ENCODE measurements at regions not wholly inside any gene's neighbourhood (a gene's known extent, or its start where the extent isn't known, plus 50 kb on each side); places are given as distances from the start of the nearest gene placed in this dataset.

DNA sequence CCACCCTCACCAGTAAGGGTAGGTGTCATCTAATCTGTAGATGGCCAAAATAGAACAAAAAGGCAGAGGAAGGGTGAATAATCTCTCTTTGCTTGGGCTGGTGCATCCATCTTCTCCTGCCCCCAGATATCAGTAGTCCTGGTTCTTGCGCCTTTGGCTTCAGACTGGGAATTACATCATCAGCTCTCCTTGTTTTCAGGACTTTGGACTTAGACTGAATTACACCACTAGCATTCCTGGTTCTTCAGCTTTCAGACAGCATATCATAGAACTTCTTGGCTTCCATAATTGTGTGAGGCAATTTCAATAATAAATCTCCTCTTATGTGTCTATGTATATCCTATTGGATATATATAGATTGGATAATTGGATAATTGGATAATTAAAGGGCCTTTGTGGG, 403.0 kb upstream of the USP24 start:
- TF ChIP-seq, protein P1, sequence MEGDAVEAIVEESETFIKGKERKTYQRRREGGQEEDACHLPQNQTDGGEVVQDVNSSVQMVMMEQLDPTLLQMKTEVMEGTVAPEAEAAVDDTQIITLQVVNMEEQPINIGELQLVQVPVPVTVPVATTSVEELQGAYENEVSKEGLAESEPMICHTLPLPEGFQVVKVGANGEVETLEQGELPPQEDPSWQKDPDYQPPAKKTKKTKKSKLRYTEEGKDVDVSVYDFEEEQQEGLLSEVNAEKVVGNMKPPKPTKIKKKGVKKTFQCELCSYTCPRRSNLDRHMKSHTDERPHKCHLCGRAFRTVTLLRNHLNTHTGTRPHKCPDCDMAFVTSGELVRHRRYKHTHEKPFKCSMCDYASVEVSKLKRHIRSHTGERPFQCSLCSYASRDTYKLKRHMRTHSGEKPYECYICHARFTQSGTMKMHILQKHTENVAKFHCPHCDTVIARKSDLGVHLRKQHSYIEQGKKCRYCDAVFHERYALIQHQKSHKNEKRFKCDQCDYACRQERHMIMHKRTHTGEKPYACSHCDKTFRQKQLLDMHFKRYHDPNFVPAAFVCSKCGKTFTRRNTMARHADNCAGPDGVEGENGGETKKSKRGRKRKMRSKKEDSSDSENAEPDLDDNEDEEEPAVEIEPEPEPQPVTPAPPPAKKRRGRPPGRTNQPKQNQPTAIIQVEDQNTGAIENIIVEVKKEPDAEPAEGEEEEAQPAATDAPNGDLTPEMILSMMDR (IDR thresholded peaks at IDR 0.05; ENCODE audit: borderline replicate concordance, control extremely low read depth, extremely low read depth, insufficient read depth, missing control alignments): no peak
- DNase-seq (ENCODE audit: low spot score): no peak
- in situ Hi-C loops (cut with MboI; ENCODE audit: low sequenced_read_pairs, unreplicated experiment): no loop called here

DNA sequence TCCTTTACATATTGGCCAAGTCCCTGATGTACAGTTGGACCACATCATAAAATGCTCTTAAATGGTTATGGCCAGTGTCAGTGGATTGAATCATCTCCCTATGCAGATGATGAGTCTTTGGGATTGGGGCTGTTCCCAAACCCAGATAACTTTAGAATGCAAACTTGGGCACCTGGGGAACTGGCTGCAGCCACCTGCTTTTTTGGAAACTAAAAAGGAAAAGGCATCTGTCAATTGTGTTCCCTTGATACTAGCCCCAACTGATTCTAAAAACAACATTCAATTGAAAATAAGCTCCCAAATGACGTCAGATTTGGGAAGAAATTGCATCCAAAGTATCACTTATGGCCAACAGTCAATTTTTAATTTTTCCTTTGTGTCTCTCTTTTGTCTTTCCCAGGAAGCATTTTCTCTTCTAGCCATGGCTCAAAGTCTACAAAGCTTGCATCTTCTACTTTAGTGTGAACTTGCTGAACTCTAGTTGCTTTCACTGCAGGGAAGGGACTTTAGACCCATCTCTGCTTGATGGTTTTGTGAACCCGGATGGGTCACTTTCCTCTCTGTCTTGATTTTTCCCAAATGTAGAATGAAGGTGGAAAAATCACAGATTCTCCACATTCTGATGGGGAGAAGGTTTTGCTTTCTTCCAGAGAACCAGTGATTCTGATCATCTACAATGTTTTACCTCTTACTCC, 402.3 kb upstream of the USP24 start:
- in situ Hi-C loops (cut with MboI; ENCODE audit: low sequenced_read_pairs, unreplicated experiment): no loop called here
- TF ChIP-seq, protein P1 (IDR thresholded peaks at IDR 0.05; ENCODE audit: borderline replicate concordance, control extremely low read depth, extremely low read depth, insufficient read depth, missing control alignments): no peak
- DNase-seq (ENCODE audit: low spot score): no peak

GRCh38 chr1:55612988-55613387, 397.8 kb upstream of the USP24 start:
- in situ Hi-C loops (cut with MboI; ENCODE audit: low sequenced_read_pairs, unreplicated experiment): no loop called here
- no peak for DNase-seq (ENCODE audit: low spot score)
- TF ChIP-seq, protein P1 (IDR thresholded peaks at IDR 0.05; ENCODE audit: borderline replicate concordance, control extremely low read depth, extremely low read depth, insufficient read depth, missing control alignments): no peak

GRCh38 chr1:55611123-55611522, 396.0 kb upstream of the USP24 start:
- no peak for DNase-seq (ENCODE audit: low spot score)
- TF ChIP-seq, protein P1 (IDR thresholded peaks at IDR 0.05; ENCODE audit: borderline replicate concordance, control extremely low read depth, extremely low read depth, insufficient read depth, missing control alignments): no peak
- in situ Hi-C loops (cut with MboI; ENCODE audit: low sequenced_read_pairs, unreplicated experiment): no loop called here

DNA sequence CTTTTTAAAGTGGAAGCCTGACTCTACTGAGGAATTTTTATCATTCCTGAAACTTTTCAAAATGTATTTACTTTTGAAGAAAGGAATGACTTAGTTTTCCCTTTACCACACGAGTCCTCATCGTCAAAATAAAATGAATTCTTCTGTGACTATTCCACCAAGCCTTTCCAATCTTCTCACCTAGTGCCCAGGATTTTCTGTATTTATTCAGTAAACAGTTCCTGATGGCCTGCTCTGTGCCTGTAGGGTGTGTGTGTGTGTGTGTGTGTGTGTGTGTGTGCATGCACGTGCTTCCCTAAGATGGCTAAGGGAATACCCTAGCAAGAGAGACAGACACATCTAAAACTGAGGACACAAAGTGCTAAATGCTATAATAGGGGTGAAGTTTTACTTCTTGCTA, 395.0 kb upstream of the USP24 start:
- TF ChIP-seq, protein P1 (IDR thresholded peaks at IDR 0.05; ENCODE audit: borderline replicate concordance, control extremely low read depth, extremely low read depth, insufficient read depth, missing control alignments): no peak
- DNase-seq (ENCODE audit: low spot score): no peak
- in situ Hi-C loops (cut with MboI; ENCODE audit: low sequenced_read_pairs, unreplicated experiment): no loop called here

GRCh38 chr1:55609630-55610029, 394.5 kb upstream of the USP24 start:
- DNase-seq (ENCODE audit: low spot score): no peak
- in situ Hi-C loops (cut with MboI; ENCODE audit: low sequenced_read_pairs, unreplicated experiment): no loop called here
- TF ChIP-seq, protein P1 (IDR thresholded peaks at IDR 0.05; ENCODE audit: borderline replicate concordance, control extremely low read depth, extremely low read depth, insufficient read depth, missing control alignments): no peak

Data from GM13976 (cell line).